Psoas muscle (tissue), 7 donors: ENCODE measurements at regions not wholly inside any gene's neighbourhood (a gene's known extent, or its start where the extent isn't known, plus 50 kb on each side); places are given as distances from the start of the nearest gene placed in this dataset.
A peak's percentile ranks its signal among the peaks of the same experiment; 100 is the strongest.

Experiments used
- ATAC-seq, 4 donors: fragments of 200-7000 bp; cut with Tn5 transposase; one replicate each; pipeline ENCODE4 v1.9.1; 2020; ENCODE audit warnings: moderate library complexity in 3 of 4, mild to moderate bottlenecking in 2 of 4
- DNase-seq, 2 donors: peaks; one replicate each; pipeline ENCODE4 v3.0.0-alpha.2; 2020
- H3K27ac ChIP-seq: fragments of 200-600 bp; one replicate; pipeline ENCODE4 v1.8.0; 2022
- H3K27me3 ChIP-seq, 3 donors: fragments of 200-600 bp in 1 of 3; one replicate each; pipeline versions ENCODE4 v1.6.1 to v1.8.0; 2013 to 2022; ENCODE audit warnings: low read length in 2 of 3, mild to moderate bottlenecking in 2 of 3, moderate library complexity in 1 of 3; ENCODE audit not compliant: insufficient read depth in 3 of 3
- H3K36me3 ChIP-seq, 2 donors: fragments of 200-600 bp in 1 of 2; one replicate each; pipeline versions ENCODE4 v1.6.1 to v1.8.0; 2013 to 2022; ENCODE audit warnings: low read depth in 1 of 2, mild to moderate bottlenecking in 1 of 2, moderate library complexity in 1 of 2; ENCODE audit not compliant: insufficient read depth in 1 of 2
- H3K4me1 ChIP-seq: fragments of 200-600 bp; one replicate; pipeline ENCODE4 v1.8.0; 2022
- H3K4me3 ChIP-seq: fragments of 200-600 bp; one replicate; pipeline ENCODE4 v1.8.0; 2022; ENCODE audit warnings: mild to moderate bottlenecking
- H3K9me3 ChIP-seq: fragments of 200-600 bp; one replicate; pipeline ENCODE4 v1.8.0; 2022
- WGBS, 3 donors: extraction: QIAGEN DNeasy Blood & Tissue Kit; methylation state at CpG; one replicate each; pipeline versions ENCODE4 v1.1.6 to v1.1.7; 2013; 5-methylcytosine and 5-hydroxymethylcytosine counted together
- intact Hi-C, 2 donors: fragments of 100-400 bp; cut with DNase I; formaldehyde crosslinking; loops; one replicate each; pipeline versions ENCODE4 v1.11.0 to v1.14.2; 2022
- TF ChIP-seq, protein P1 (sequence below): fragments of 200-600 bp; IDR thresholded peaks from one replicate; pipeline ENCODE4 v1.8.0; 2022; ENCODE audit warnings: antibody characterized with exemption
- donor health status: healthy with polysubstance abuse.
- donor health status: DM: no; HTN: no; CAD: no; lungs with moderate emphysema.
- donor health status: Bipolar disorder and iron deficiency.
- donor health status: healthy.
- donor health status: DM: yes; HTN: yes; CAD: no.
- donor health status: DM: no; HTN: no; CAD: no.
- donor health status: DM: yes; HTN: yes; CAD: no.

DNA sequence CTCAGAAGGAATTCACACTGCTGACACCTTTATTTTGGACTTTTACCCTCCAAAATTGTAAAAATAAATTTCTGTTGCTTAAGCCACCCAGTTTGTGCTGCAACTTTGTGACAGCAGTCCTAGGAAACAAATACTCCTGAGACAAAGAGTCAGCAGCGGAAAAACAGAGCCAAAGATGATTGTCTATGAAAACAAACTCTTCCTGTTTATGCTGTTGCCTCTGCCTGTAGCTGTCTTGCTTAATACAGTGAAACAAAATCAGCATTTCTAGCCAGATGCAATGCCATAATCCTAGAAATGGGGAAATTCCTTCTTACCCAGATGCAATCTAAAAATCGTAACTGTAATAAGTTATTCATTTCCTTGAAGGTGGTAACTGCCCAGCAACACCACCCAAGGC lies 387.5 kb upstream of the ATP11B start:
- H3K4me1 ChIP-seq, result no peaks in the 10 kb centered on the region
- 11 to 23% (median 13%) methylated on average over 2 of the region's 2 CpGs for WGBS, 3 donors

DNA sequence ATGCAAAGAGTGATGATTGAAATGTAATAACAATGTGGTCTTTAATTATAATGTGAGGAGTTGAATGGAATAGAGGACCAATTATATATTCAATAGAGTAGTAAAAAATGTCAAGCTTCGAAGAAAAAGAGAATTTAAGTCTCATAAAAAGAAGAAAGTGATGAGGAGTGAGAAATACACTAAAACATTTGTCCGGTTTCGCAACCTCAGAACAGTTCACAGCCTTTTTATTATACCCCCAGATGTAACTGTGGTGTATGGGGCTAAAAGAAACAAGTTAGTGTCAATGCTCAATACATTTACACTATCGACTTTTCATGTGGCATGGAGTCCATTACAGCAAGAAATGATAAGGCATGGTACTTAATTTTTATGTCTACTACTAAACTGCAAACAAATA lies 386.5 kb upstream of the ATP11B start:
- intact Hi-C loops, result no loop called here
- Histone ChIP-seq H3K9me3 (no peaks in the 10 kb centered on the region), H3K36me3 (no peaks in the 10 kb centered on the region), H3K4me3 (no peak overlapping the region), H3K27me3 (no peaks in the 10 kb centered on the region), H3K4me1 (no peaks in the 10 kb centered on the region), H3K27ac (no peak overlapping the region)
- WGBS, 3 donors, result 75 to 83% (median 78%) methylated on average over 4 of the region's 4 CpGs
- no peak for DNase-seq
- TF ChIP-seq, protein P1, sequence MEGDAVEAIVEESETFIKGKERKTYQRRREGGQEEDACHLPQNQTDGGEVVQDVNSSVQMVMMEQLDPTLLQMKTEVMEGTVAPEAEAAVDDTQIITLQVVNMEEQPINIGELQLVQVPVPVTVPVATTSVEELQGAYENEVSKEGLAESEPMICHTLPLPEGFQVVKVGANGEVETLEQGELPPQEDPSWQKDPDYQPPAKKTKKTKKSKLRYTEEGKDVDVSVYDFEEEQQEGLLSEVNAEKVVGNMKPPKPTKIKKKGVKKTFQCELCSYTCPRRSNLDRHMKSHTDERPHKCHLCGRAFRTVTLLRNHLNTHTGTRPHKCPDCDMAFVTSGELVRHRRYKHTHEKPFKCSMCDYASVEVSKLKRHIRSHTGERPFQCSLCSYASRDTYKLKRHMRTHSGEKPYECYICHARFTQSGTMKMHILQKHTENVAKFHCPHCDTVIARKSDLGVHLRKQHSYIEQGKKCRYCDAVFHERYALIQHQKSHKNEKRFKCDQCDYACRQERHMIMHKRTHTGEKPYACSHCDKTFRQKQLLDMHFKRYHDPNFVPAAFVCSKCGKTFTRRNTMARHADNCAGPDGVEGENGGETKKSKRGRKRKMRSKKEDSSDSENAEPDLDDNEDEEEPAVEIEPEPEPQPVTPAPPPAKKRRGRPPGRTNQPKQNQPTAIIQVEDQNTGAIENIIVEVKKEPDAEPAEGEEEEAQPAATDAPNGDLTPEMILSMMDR, result no peak
- no peak for ATAC-seq

More for the DNA sequence above, 387.5 kb upstream of the ATP11B start:
- H3K36me3 ChIP-seq, result no peaks in the 10 kb centered on the region
- intact Hi-C loops, result no loop called here
- H3K9me3 ChIP-seq, result no peaks in the 10 kb centered on the region
- H3K4me3 ChIP-seq, result no peak overlapping the region
- H3K27ac ChIP-seq, result no peak overlapping the region
- TF ChIP-seq, protein P1, result no peak
- H3K27me3 ChIP-seq, result no peaks in the 10 kb centered on the region
- DNase-seq, result no peak
- peak in 1 of 4 donors; percentile 36 for ATAC-seq

DNA sequence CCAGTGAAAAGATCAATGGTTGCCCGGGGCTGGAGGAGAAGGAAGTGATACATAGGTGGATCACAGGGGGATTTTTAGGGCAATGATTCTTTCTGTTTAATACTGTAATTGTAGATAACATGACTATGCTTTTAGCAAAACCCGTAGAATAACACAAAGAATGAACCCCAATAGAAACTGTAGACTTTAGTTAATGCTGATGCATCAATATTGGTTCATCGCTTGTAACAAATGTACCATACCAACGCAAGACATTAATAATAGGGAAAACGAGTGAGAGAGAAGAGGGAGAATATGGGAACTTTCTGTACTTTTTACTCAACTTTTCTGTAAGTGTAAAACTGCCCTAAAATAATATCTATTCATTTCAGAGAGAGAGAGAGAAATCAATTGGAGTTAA lies 383.3 kb upstream of the ATP11B start:
- H3K36me3 ChIP-seq, result no peaks in the 10 kb centered on the region
- intact Hi-C loops, result no loop called here
- no peaks in the 10 kb centered on the region for H3K27me3 ChIP-seq
- no peaks in the 10 kb centered on the region for H3K9me3 ChIP-seq
- ATAC-seq (no peak), DNase-seq (no peak)
- 73 to 94% (median 88%) methylated on average over 5 of the region's 5 CpGs for WGBS, 3 donors
- TF ChIP-seq, protein P1, result no peak
- H3K4me1 ChIP-seq, result no peaks in the 10 kb centered on the region
- H3K27ac ChIP-seq, result no peak overlapping the region
- H3K4me3 ChIP-seq, result no peak overlapping the region

DNA sequence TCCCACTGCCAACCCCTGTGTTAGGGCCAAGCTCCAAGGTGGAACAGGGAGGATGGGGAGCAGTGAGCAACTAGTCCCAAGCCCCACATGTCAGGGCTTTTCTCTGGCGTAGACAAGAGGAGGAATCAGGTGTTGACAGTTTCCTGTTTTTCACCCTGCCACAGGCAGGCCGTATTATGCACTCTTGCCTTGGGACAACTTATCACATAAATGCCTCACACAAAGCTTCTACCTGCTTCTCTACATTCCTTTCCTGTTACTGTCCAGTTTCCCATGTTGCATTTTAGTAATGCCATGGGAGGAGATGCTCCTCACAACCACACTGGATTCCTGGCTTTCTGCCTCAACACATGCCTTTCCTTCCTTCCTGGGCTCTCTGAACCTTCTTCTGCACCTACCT lies 381.2 kb upstream of the ATP11B start:
- ATAC-seq (no peak), DNase-seq (no peak)
- Histone ChIP-seq H3K4me3 (no peak overlapping the region), H3K27ac (no peak overlapping the region), H3K27me3 (no peaks in the 10 kb centered on the region), H3K9me3 (no peaks in the 10 kb centered on the region), H3K36me3 (no peaks in the 10 kb centered on the region), H3K4me1 (no peaks in the 10 kb centered on the region)
- intact Hi-C loops, result no loop called here
- WGBS, 3 donors, result 68 to 79% (median 68%) methylated on average over 2 of the region's 2 CpGs
- TF ChIP-seq, protein P1, result no peak

DNA sequence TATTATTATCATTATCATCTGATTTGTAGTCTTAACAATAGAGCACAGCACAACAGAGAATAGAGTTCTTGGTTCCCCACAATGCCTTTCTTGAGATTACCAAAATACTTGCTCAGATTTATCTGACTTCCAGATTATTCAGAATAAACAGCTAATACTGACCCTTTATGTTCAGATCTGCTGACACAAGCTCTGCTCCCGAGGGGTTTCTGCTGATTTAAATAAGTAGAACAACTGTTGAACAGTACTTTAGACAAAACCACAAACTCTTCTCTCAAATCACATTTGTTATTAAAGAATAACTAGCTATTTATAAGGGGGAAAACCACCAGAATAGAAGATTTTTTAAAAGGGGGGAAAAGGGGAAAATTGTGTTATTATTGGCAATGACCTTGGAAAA lies 380.2 kb upstream of the ATP11B start:
- TF ChIP-seq, protein P1, result no peak
- 35 to 39% (median 35%) methylated on average over 1 of the region's 1 CpG for WGBS, 3 donors
- H3K36me3 ChIP-seq, result no peaks in the 10 kb centered on the region
- no peaks in the 10 kb centered on the region for H3K4me1 ChIP-seq
- no peaks in the 10 kb centered on the region for H3K9me3 ChIP-seq
- ATAC-seq, result no peak
- no peak overlapping the region for H3K27ac ChIP-seq
- DNase-seq, result no peak
- H3K4me3 ChIP-seq, result no peak overlapping the region
- H3K27me3 ChIP-seq, result no peaks in the 10 kb centered on the region
- intact Hi-C loops, result no loop called here
